GM23338 (cell line): ENCODE measurements at regions not wholly inside any gene's neighbourhood (a gene's known extent, or its start where the extent isn't known, plus 50 kb on each side); places are given as distances from the start of the nearest gene placed in this dataset.

Experiments used
- CREB1 ChIP-seq: fragments of 250-450 bp; sonication (Bioruptor Pico); IDR thresholded peaks from 2 replicates; pipeline ENCODE4 v1.5.0; 2020; ENCODE audit warnings: low read depth, mild to moderate bottlenecking, moderate library complexity
- CTCF ChIP-seq, 2 experiments: fragments of 200-600 bp in 1 of 2; sonication (generic) in 1 of 2; conservative IDR thresholded peaks; 2 replicates each; pipeline versions ENCODE4 v1.5.1 to v1.6.1; 2016 to 2017; ENCODE audit warnings: antibody characterized with exemption in 2 of 2, low read depth in 2 of 2, mild to moderate bottlenecking in 2 of 2, moderate library complexity in 1 of 2
- ETS1 ChIP-seq: IDR thresholded peaks from 2 replicates; pipeline ENCODE4 v1.6.1; 2016; ENCODE audit warnings: antibody characterized with exemption
- EZH2 ChIP-seq: fragments of 200-600 bp; sonication (generic); IDR thresholded peaks from one replicate; pipeline ENCODE4 v1.8.0; 2017; ENCODE audit warnings: antibody characterized with exemption, mild to moderate bottlenecking, low read depth; ENCODE audit not compliant: unreplicated experiment
- EZH2phosphoT487 ChIP-seq: fragments of 200-600 bp; sonication (generic); IDR thresholded peaks from one replicate; pipeline ENCODE4 v1.8.1; 2018; ENCODE audit warnings: antibody characterized with exemption; ENCODE audit not compliant: unreplicated experiment
- JUNB ChIP-seq: IDR thresholded peaks from one replicate; pipeline ENCODE4 v1.6.1; 2016; ENCODE audit warnings: antibody characterized with exemption; ENCODE audit not compliant: unreplicated experiment
- NANOG ChIP-seq: IDR thresholded peaks from 2 replicates; pipeline ENCODE4 v1.6.1; 2016; ENCODE audit warnings: antibody characterized with exemption, borderline replicate concordance
- POLR2AphosphoS5 ChIP-seq: IDR thresholded peaks from 2 replicates; pipeline ENCODE4 v1.6.1; 2016; ENCODE audit warnings: antibody characterized with exemption, low read depth
- REST ChIP-seq: IDR thresholded peaks from one replicate; pipeline ENCODE4 v1.6.1; 2018; ENCODE audit warnings: antibody characterized with exemption; ENCODE audit not compliant: unreplicated experiment
- STAT1 ChIP-seq: IDR thresholded peaks from one replicate; pipeline ENCODE4 v1.6.1; 2016; ENCODE audit warnings: antibody characterized with exemption; ENCODE audit not compliant: unreplicated experiment
- ZNF114 ChIP-seq: fragments of 250-450 bp; sonication (Bioruptor Pico); IDR thresholded peaks from 2 replicates; pipeline ENCODE4 v1.5.0; 2020; ENCODE audit warnings: mild to moderate bottlenecking, moderate library complexity
- ZNF331 ChIP-seq: fragments of 250-450 bp; sonication (Bioruptor Pico); IDR thresholded peaks from 2 replicates; pipeline ENCODE4 v1.5.0; 2020; ENCODE audit warnings: low read depth, mild to moderate bottlenecking, moderate library complexity
- ZNF462 ChIP-seq: fragments of 250-450 bp; sonication (Bioruptor Pico); IDR thresholded peaks from 2 replicates; pipeline ENCODE4 v1.5.0; 2020; ENCODE audit warnings: mild to moderate bottlenecking, moderate library complexity

- TF ChIP-seq CTCF (conservative IDR thresholded peaks at IDR 0.05; ENCODE audit: low read depth in 2 of 2) = peak; percentile 49 to 57
- no peak for TF ChIP-seq EZH2phosphoT487
- TF ChIP-seq REST = no peak
- no peak for TF ChIP-seq NANOG
- no peak for TF ChIP-seq EZH2
- TF ChIP-seq POLR2AphosphoS5 = no peak
- no peak for TF ChIP-seq STAT1
- TF ChIP-seq ZNF331 (CRISPR knock-in tag) = no peak
- no peak for TF ChIP-seq CREB1
- TF ChIP-seq JUNB = no peak
- no peak for TF ChIP-seq ZNF462 (CRISPR knock-in tag)
- no peak for TF ChIP-seq ETS1
- TF ChIP-seq ZNF114 (CRISPR knock-in tag) = no peak
These were observed 141.1 kb upstream of the RAD23B start for GRCh38 chr9:107141967-107142366.
